Loucy (cell line): ENCODE measurements at regions not wholly inside any gene's neighbourhood (a gene's known extent, or its start where the extent isn't known, plus 50 kb on each side); places are given as distances from the start of the nearest gene placed in this dataset.
"Not testable (repeated sequence)": the region's sequence is repeated elsewhere in the genome, so short reads cannot be mapped to it uniquely, and the experiment has no call there.

ENCODE experiments used
- H2AFZ ChIP-seq: fragments of 200-600 bp; sonication (generic); 2 replicates; pipeline ENCODE4 v1.6.0; 2016; ENCODE audit warnings: antibody characterized with exemption, mild to moderate bottlenecking, low read length, moderate library complexity
- H3F3A ChIP-seq: fragments of 200-600 bp; 2 replicates; pipeline ENCODE4 v1.6.0; 2016; ENCODE audit warnings: antibody characterized with exemption, low read depth, mild to moderate bottlenecking
- H3K27me3 ChIP-seq: fragments of 200-600 bp; sonication (generic); 2 replicates; pipeline ENCODE4 v1.6.1; 2014; ENCODE audit warnings: low read length, mild to moderate bottlenecking; ENCODE audit not compliant: insufficient read depth, poor library complexity, severe bottlenecking
- H3K36me3 ChIP-seq: fragments of 200-600 bp; sonication (generic); 2 replicates; pipeline ENCODE4 v1.6.1; 2016; ENCODE audit warnings: low read length; ENCODE audit not compliant: insufficient read depth
- H3K4me1 ChIP-seq: fragments of 200-600 bp; sonication (generic); 2 replicates; pipeline ENCODE4 v1.5.1; 2014; ENCODE audit warnings: low read length, mild to moderate bottlenecking; ENCODE audit not compliant: insufficient read depth, poor library complexity, severe bottlenecking
- H3K4me2 ChIP-seq: fragments of 200-600 bp; sonication (generic); 2 replicates; pipeline ENCODE4 v1.6.0; 2014; ENCODE audit warnings: antibody characterized with exemption, low read length, low read depth, mild to moderate bottlenecking; ENCODE audit not compliant: poor library complexity, severe bottlenecking
- H3K4me3 ChIP-seq: fragments of 200-600 bp; sonication (generic); 2 replicates; pipeline ENCODE4 v1.5.1; 2014; ENCODE audit warnings: low read length, mild to moderate bottlenecking, mixed read lengths; ENCODE audit not compliant: poor library complexity, severe bottlenecking
- H3K79me2 ChIP-seq: fragments of 200-600 bp; sonication (generic); 2 replicates; pipeline ENCODE4 v1.6.1; 2014; ENCODE audit warnings: low read length; ENCODE audit not compliant: insufficient read depth
- H3K9ac ChIP-seq: fragments of 200-600 bp; sonication (generic); 2 replicates; pipeline ENCODE4 v1.6.0; 2014; ENCODE audit warnings: mild to moderate bottlenecking, low read depth, low read length, moderate library complexity; ENCODE audit not compliant: poor library complexity, severe bottlenecking
- H3K9me2 ChIP-seq: fragments of 200-600 bp; sonication (generic); replicated peaks from 2 replicates; pipeline ENCODE4 v1.6.1; 2016; ENCODE audit warnings: low read depth, low read length, mixed read lengths
- H3K9me3 ChIP-seq: fragments of 200-600 bp; sonication (generic); 2 replicates; pipeline ENCODE4 v1.6.1; 2014; ENCODE audit warnings: mild to moderate bottlenecking, antibody characterized with exemption, low read length, low read depth; ENCODE audit not compliant: insufficient read depth
- H4K20me1 ChIP-seq: fragments of 200-600 bp; sonication (generic); 2 replicates; pipeline ENCODE4 v1.6.0; 2014; ENCODE audit warnings: antibody characterized with exemption, low read length, mild to moderate bottlenecking; ENCODE audit not compliant: insufficient read depth, poor library complexity, severe bottlenecking
- EZH2phosphoT487 ChIP-seq: fragments of 200-600 bp; IDR thresholded peaks from 2 replicates; pipeline ENCODE4 v1.6.1; 2018; ENCODE audit warnings: antibody characterized with exemption, mild to moderate bottlenecking, moderate library complexity, borderline replicate concordance
- TF ChIP-seq, protein P1 (sequence below): fragments of 200-600 bp; sonication (generic); conservative IDR thresholded peaks from 2 replicates; pipeline ENCODE4 v1.5.1; 2014; ENCODE audit warnings: mild to moderate bottlenecking, antibody characterized with exemption, low read length

- H3K9me3 ChIP-seq, H3K36me3 ChIP-seq, H3F3A ChIP-seq, H3K4me1 ChIP-seq, H3K9me2 ChIP-seq, H3K27me3 ChIP-seq, H3K79me2 ChIP-seq, H3K9ac ChIP-seq, H2AFZ ChIP-seq, H4K20me1 ChIP-seq, H3K4me2 ChIP-seq, H3K4me3 ChIP-seq: not testable (repeated sequence)
Measured at GRCh38 chr5:99400571-99400970, 471.8 kb upstream of the CHD1 start.

GRCh38 chr5:99398976-99399375 lies 470.2 kb upstream of the CHD1 start:
- Histone ChIP-seq H3K9ac (no peak overlapping the region), H3K9me3 (no peaks in the 10 kb centered on the region), H3K36me3 (no peaks in the 10 kb centered on the region), H3K27me3 (no peaks in the 10 kb centered on the region), H3K9me2 (no peaks in the 10 kb centered on the region), H3F3A (no peaks in the 10 kb centered on the region), H3K79me2 (no peaks in the 10 kb centered on the region), H2AFZ (no peak overlapping the region), H3K4me3 (no peak overlapping the region), H3K4me1 (no peaks in the 10 kb centered on the region), H3K4me2 (no peak overlapping the region), H4K20me1 (no peaks in the 10 kb centered on the region)
- TF ChIP-seq, protein P1, sequence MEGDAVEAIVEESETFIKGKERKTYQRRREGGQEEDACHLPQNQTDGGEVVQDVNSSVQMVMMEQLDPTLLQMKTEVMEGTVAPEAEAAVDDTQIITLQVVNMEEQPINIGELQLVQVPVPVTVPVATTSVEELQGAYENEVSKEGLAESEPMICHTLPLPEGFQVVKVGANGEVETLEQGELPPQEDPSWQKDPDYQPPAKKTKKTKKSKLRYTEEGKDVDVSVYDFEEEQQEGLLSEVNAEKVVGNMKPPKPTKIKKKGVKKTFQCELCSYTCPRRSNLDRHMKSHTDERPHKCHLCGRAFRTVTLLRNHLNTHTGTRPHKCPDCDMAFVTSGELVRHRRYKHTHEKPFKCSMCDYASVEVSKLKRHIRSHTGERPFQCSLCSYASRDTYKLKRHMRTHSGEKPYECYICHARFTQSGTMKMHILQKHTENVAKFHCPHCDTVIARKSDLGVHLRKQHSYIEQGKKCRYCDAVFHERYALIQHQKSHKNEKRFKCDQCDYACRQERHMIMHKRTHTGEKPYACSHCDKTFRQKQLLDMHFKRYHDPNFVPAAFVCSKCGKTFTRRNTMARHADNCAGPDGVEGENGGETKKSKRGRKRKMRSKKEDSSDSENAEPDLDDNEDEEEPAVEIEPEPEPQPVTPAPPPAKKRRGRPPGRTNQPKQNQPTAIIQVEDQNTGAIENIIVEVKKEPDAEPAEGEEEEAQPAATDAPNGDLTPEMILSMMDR, result no peak
- TF ChIP-seq EZH2phosphoT487, result no peak

GRCh38 chr5:99386406-99387077 lies 457.7 kb upstream of the CHD1 start:
- no peak overlapping the region for H3K4me3 ChIP-seq
- no peaks in the 10 kb centered on the region for H3K79me2 ChIP-seq
- no peaks in the 10 kb centered on the region for H3K27me3 ChIP-seq
- H3K9me2 ChIP-seq, result no peaks in the 10 kb centered on the region
- H3K9me3 ChIP-seq, result no peaks in the 10 kb centered on the region
- no peak overlapping the region for H2AFZ ChIP-seq
- TF ChIP-seq, protein P1, result no peak
- no peak for TF ChIP-seq EZH2phosphoT487
- no peaks in the 10 kb centered on the region for H3K4me1 ChIP-seq
- no peak overlapping the region for H3K4me2 ChIP-seq
- no peak overlapping the region for H3K9ac ChIP-seq
- H4K20me1 ChIP-seq, result no peaks in the 10 kb centered on the region
- no peaks in the 10 kb centered on the region for H3K36me3 ChIP-seq
- no peaks in the 10 kb centered on the region for H3F3A ChIP-seq

DNA sequence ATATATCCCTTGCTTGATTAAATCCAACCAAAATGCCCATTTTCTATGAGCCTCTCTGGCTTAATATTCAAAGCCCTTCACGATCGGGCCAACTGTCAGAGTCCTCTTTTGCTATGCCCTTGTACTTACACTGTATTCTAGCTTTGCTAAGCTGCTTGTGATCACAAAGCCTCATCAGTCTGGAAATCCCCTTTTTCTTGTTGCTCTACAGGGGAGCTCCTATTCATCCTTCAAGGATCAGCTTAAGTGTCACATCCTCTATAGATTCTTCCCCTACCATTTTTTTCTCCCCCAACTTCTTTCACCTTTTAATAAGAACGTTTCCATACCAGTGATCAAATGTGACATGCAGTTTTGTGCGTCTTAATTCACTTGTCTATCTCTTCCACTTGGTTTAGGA lies 450.4 kb upstream of the CHD1 start:
- Histone ChIP-seq H3K4me3 (no peak overlapping the region), H3F3A (no peaks in the 10 kb centered on the region), H3K9me2 (no peaks in the 10 kb centered on the region), H3K79me2 (no peaks in the 10 kb centered on the region), H3K36me3 (no peaks in the 10 kb centered on the region), H3K4me1 (no peaks in the 10 kb centered on the region), H3K9me3 (no peaks in the 10 kb centered on the region), H3K4me2 (no peak overlapping the region), H3K27me3 (no peaks in the 10 kb centered on the region), H3K9ac (no peak overlapping the region), H2AFZ (no peak overlapping the region), H4K20me1 (no peaks in the 10 kb centered on the region)
- no peak for TF ChIP-seq EZH2phosphoT487
- TF ChIP-seq, protein P1, result no peak
